Choroid plexus epithelial cell (primary cell): ENCODE measurements at regions not wholly inside any gene's neighbourhood (a gene's known extent, or its start where the extent isn't known, plus 50 kb on each side); places are given as distances from the start of the nearest gene placed in this dataset.
"Not testable (repeated sequence)": the region's sequence is repeated elsewhere in the genome, so short reads cannot be mapped to it uniquely, and the experiment has no call there.

ENCODE experiments used
- DNase-seq: peaks from one replicate; pipeline ENCODE4 v3.0.0-alpha.2; 2010; ENCODE audit warnings: low read depth
- H3K4me3 ChIP-seq: 2 replicates; pipeline ENCODE4 v1.5.1; 2011; ENCODE audit warnings: low read depth, mild to moderate bottlenecking, control low read depth, low read length, moderate library complexity
- CTCF ChIP-seq: conservative IDR thresholded peaks from 2 replicates; pipeline ENCODE4 v1.5.1; 2011; ENCODE audit warnings: low read depth, mild to moderate bottlenecking, control low read depth, inconsistent platforms, low read length, moderate library complexity

- not testable (repeated sequence) for DNase-seq, H3K4me3 ChIP-seq
These were observed 177.1 kb upstream of the ZNF322 start for GRCh38 chr6:26836657-26837056.

- not testable (repeated sequence) for DNase-seq, H3K4me3 ChIP-seq
These were observed 185.3 kb upstream of the ZNF322 start for GRCh38 chr6:26844823-26845222.

GRCh38 chr6:26857289-26857688, 197.7 kb upstream of the ZNF322 start:
- not testable (repeated sequence) for H3K4me3 ChIP-seq, DNase-seq

DNA sequence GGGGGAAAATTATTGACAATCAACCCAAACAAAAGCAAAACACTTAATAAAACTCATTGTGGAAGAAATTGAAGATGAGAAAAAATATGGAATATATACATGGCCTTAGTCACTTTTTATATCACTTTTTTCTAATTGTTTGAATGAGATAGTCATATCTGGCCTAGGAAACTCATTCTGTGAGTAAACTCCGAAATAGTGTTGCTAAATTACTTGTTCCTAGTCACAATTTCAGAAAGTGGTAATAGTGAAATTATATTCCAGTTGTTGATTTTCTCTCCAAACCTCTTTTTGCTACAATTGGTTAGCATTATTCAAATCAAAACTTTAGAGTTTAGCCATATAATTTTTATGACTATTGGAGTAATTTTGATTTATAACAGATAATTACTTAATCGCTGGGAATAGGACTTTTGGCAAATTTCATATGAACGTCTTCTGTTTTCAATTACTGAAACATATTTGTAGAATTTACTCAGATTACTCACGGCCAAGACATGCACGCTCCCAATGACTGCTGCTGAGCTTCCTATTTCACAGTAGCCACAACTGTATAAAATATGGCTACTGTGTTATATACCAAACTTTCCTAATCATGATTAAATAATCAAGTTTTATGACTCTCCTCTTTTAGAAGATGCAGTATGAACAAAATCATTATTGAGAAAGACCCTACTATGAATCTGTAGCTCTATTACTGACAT, 199.7 kb upstream of the ZNF322 start:
- H3K4me3 ChIP-seq, DNase-seq: not testable (repeated sequence)

- not testable (repeated sequence) for H3K4me3 ChIP-seq, DNase-seq
These were observed 200.2 kb upstream of the ZNF322 start for GRCh38 chr6:26859771-26860163.

DNA sequence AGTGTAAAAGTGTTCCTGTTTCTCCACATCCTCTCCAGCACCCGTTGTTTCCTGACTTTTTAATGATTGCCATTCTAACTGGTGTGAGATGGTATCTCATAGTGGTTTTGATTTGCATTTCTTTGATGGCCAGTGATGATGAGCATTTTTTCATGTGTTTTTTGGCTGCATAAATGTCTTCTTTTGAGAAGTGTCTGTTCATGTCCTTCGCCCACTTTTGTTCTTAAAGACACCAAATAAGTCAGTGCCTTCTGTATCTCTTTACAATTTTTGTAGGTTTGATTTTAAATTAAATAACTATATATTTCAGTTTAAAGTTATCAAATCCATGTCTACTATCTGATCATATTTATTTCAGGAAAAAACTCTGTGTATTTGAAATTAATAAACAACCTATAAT, 202.4 kb upstream of the ZNF322 start:
- H3K4me3 ChIP-seq, DNase-seq: not testable (repeated sequence)

DNA sequence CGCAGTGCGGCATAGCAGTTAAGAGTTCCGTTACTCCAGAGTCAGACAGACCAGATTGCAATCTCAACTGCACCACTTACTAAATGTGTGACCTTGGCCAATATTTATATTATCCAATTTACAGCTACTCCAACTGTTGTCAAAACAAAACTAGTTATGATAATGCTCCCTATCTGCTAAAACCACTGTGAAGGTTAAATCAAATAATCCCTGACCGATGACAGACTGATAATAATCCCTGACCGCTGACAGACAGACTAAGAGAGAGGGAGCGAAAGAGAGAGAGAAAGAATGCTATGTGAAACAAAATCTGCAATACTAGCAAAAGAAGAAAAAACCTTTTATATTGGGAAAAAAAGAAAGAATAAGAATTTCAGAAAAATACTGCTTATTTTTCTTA, 204.1 kb upstream of the ZNF322 start:
- not testable (repeated sequence) for DNase-seq, H3K4me3 ChIP-seq

GRCh38 chr6:26898785-26899184, 239.2 kb upstream of the ZNF322 start:
- DNase-seq, H3K4me3 ChIP-seq: not testable (repeated sequence)

GRCh38 chr6:26924206-26924605, 264.7 kb upstream of the ZNF322 start:
- DNase-seq = peak; percentile 61
- not testable (repeated sequence) for H3K4me3 ChIP-seq

DNA sequence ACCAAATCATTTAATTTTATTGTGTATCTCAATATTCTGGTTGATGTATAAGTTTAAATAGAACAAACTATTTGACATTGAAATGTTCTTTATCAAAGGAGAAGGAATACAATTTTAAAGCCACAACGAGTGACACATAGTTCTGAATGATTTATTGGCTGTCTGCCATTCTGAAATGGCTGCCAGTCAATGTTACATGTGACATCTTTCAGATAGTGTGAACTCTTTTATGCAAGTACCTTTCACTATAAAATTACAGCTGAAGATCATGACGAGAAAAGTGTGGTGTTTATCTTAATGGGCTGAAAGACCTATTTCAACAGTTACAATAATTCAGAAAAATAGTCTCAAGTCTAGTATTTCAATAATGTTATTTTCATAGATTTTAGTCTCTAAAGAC, 268.6 kb upstream of the ZNF322 start:
- not testable (repeated sequence) for DNase-seq, H3K4me3 ChIP-seq

DNA sequence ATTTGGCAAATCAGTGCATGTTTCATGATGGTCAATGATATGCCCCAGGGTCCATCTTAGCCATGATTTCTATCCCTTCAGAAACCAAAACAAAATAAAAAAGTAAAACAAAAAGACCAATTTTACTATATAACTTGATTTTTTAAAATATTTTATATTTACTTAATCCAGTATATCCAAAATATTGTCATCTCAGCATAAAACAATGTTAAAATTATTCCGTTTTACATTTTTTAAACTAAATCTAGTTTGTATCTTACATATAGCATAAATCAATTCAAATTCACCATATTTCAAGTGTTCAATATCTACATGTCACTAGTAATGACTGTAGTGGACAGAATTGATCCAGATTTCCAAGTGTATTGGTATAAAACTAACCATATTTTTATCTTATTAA, 277.7 kb upstream of the ZNF322 start:
- not testable (repeated sequence) for DNase-seq, H3K4me3 ChIP-seq

- not testable (repeated sequence) for H3K4me3 ChIP-seq, DNase-seq
These were observed 291.7 kb upstream of the ZNF322 start for GRCh38 chr6:26951211-26951610.

DNA sequence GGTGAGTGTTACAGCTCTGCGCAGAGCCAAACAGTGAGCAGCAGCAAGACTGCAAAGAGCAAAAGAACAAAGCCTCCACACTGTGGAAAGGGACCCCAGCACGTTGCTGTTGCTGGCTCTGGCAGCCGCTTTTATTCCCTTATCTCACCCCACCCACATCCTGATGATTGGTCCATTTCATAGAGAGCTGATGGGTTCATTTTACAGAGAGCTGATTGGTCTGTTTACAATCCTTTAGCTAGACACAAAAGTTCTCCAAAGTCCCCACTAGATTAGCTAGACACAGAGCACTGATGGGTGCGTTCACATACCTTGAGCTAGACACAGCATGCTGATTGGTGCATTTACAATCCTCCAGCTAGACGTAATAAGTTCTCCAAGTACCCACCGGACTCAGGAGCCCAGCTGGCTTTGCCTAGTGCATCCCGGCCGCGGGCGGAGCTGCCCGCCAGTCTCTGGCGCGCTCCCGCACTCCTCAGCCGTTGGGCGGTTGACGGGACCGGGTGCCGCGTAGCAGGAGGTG, 291.4 kb upstream of the PRSS16 start:
- peak overlapping the region; percentile 59 for H3K4me3 ChIP-seq

DNA sequence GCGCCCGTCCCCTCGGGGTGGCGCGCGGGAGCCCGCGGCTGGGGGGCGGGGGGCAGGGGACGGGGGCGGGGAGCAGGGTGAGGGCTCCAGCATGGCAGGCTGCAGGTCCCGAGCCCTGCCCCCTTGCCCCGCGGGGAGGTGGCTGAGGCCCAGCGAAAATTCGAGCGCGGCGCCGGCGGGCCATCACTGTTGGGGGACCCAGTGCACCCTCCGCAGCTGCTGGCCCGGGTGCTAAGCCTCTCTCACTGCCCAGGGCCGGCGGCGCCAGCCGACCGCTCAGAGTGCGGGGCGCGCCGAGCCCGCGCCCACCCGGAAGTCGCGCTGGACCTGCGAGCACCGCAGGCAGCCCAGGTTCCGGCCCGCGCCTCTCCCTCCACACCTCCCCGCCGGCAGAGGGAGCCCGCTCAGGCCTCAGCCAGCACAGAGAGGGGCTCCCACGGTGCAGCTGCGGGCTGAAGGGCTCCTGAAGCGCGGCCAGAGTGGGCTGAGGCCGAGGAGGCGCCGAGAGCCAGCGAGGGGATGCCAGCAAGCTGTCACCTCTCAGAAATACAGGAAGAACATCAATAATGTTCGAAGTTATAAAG, 290.8 kb upstream of the PRSS16 start:
- peak; percentile 49 for TF ChIP-seq CTCF
- DNase-seq = peak; percentile 74
- H3K4me3 ChIP-seq = peak overlapping the region; percentile 59

More for the DNA sequence above, 291.4 kb upstream of the PRSS16 start:
- DNase-seq = peak; percentile 71

- peak; percentile 1 for DNase-seq
- peak overlapping the region; percentile 59 for H3K4me3 ChIP-seq
These were observed 289.9 kb upstream of the PRSS16 start for GRCh38 chr6:26957399-26958127.

GRCh38 chr6:26961236-26961635, 286.3 kb upstream of the PRSS16 start:
- not testable (repeated sequence) for H3K4me3 ChIP-seq
- peak; percentile 0 for DNase-seq
